ENCODE measurements at regions not wholly inside any gene's neighbourhood (a gene's known extent, or its start where the extent isn't known, plus 50 kb on each side); places are given as distances from the start of the nearest gene placed in this dataset.

DNA sequence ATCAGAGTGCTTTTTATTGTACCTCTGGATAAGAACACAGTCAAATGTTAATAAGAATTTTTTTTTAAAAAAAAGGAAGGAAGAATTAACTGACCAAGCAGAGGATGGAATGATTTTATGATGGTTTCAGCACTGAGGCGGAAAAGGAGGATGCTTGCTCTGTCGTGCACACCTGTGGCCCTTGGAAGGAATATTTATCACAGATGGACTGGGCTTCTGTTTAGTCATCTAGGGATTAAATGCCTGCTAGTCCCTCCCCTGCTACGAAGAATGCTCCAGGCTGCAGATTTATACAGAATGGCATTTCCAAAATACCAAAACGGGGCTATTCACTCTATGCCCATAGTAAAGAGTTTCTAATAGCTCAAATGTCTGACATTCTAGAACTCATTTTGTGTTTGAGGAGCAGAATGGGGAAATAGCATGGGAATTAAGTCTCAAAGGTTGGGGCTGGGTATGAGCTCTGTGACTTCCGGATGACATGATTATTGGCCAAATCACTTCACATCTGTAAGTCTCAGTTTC, 92.8 kb upstream of the BCL6 start:
- TF ChIP-seq, protein P1, sequence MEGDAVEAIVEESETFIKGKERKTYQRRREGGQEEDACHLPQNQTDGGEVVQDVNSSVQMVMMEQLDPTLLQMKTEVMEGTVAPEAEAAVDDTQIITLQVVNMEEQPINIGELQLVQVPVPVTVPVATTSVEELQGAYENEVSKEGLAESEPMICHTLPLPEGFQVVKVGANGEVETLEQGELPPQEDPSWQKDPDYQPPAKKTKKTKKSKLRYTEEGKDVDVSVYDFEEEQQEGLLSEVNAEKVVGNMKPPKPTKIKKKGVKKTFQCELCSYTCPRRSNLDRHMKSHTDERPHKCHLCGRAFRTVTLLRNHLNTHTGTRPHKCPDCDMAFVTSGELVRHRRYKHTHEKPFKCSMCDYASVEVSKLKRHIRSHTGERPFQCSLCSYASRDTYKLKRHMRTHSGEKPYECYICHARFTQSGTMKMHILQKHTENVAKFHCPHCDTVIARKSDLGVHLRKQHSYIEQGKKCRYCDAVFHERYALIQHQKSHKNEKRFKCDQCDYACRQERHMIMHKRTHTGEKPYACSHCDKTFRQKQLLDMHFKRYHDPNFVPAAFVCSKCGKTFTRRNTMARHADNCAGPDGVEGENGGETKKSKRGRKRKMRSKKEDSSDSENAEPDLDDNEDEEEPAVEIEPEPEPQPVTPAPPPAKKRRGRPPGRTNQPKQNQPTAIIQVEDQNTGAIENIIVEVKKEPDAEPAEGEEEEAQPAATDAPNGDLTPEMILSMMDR (IDR thresholded peaks at IDR 0.05; ENCODE audit: low read depth, low read length, missing input control) = no peak
- TF ChIP-seq NR2F2 (IDR thresholded peaks at IDR 0.05) (no peak), JUND (IDR thresholded peaks at IDR 0.05) (no peak), RAD21 (IDR thresholded peaks at IDR 0.05) (no peak), TAF1 (conservative IDR thresholded peaks at IDR 0.05) (no peak), FOXA2 (IDR thresholded peaks at IDR 0.05) (no peak), YY1 (IDR thresholded peaks at IDR 0.05) (no peak), ATF3 (IDR thresholded peaks at IDR 0.05) (no peak), HNF4A (conservative IDR thresholded peaks at IDR 0.05) (no peak)
- TF ChIP-seq, protein P2, sequence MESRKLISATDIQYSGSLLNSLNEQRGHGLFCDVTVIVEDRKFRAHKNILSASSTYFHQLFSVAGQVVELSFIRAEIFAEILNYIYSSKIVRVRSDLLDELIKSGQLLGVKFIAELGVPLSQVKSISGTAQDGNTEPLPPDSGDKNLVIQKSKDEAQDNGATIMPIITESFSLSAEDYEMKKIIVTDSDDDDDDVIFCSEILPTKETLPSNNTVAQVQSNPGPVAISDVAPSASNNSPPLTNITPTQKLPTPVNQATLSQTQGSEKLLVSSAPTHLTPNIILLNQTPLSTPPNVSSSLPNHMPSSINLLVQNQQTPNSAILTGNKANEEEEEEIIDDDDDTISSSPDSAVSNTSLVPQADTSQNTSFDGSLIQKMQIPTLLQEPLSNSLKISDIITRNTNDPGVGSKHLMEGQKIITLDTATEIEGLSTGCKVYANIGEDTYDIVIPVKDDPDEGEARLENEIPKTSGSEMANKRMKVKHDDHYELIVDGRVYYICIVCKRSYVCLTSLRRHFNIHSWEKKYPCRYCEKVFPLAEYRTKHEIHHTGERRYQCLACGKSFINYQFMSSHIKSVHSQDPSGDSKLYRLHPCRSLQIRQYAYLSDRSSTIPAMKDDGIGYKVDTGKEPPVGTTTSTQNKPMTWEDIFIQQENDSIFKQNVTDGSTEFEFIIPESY (IDR thresholded peaks at IDR 0.05) = no peak
- TF ChIP-seq, protein P3, sequence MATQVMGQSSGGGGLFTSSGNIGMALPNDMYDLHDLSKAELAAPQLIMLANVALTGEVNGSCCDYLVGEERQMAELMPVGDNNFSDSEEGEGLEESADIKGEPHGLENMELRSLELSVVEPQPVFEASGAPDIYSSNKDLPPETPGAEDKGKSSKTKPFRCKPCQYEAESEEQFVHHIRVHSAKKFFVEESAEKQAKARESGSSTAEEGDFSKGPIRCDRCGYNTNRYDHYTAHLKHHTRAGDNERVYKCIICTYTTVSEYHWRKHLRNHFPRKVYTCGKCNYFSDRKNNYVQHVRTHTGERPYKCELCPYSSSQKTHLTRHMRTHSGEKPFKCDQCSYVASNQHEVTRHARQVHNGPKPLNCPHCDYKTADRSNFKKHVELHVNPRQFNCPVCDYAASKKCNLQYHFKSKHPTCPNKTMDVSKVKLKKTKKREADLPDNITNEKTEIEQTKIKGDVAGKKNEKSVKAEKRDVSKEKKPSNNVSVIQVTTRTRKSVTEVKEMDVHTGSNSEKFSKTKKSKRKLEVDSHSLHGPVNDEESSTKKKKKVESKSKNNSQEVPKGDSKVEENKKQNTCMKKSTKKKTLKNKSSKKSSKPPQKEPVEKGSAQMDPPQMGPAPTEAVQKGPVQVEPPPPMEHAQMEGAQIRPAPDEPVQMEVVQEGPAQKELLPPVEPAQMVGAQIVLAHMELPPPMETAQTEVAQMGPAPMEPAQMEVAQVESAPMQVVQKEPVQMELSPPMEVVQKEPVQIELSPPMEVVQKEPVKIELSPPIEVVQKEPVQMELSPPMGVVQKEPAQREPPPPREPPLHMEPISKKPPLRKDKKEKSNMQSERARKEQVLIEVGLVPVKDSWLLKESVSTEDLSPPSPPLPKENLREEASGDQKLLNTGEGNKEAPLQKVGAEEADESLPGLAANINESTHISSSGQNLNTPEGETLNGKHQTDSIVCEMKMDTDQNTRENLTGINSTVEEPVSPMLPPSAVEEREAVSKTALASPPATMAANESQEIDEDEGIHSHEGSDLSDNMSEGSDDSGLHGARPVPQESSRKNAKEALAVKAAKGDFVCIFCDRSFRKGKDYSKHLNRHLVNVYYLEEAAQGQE (IDR thresholded peaks at IDR 0.05) = no peak

Data from liver (tissue), 3 donors.